GM12872 (cell line): ENCODE measurements at regions not wholly inside any gene's neighbourhood (a gene's known extent, or its start where the extent isn't known, plus 50 kb on each side); places are given as distances from the start of the nearest gene placed in this dataset.
A peak's percentile ranks its signal among the peaks of the same experiment; 100 is the strongest.

Source experiments
- CTCF ChIP-seq: IDR thresholded peaks from 3 replicates; pipeline ENCODE4 v1.5.1; 2011; ENCODE audit warnings: low read depth, mild to moderate bottlenecking, low read length, moderate library complexity; ENCODE audit not compliant: insufficient read depth

- TF ChIP-seq CTCF = no peak
These were observed 113.0 kb downstream of the FAM170A start for GRCh38 chr5:119742311-119742710.

DNA sequence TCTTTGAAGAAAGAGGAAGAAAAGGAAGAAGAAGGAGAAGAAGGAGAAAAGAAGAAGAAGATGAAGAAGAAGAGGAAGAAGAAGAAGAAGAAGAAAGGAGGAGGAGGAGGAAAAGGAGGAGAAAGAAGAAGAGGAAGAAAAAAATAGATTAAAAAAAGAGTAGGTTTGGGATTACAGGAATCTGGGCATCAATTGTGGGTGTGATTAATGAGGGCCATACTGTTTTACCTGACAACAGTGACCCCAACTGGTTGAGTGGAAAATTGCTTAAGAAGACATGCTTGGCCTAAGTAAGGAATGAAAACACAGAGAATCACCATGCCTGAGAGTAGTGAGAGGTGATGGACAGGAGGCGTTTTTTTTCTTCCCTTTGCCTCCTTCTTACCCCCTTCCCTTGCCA, 114.6 kb downstream of the FAM170A start:
- TF ChIP-seq CTCF = peak; percentile 78

DNA sequence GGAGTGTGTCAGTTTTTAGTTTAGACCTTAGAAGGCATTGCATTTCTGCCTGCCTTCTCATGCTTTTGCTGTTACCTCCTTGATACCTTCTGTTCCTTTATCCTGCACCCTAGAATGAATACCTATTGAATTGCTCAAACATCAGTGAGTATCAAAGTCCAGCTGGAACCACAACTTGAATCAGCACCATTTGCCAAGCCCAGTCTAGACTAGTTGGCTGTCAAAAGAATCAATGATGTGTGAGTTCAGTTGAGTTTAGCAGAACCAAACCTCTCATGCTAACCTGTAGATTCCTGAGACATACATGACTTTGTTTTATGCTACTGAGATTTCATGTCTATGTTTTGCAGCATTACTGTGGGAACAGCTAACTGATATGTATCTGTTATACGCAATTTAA, 116.6 kb downstream of the FAM170A start:
- TF ChIP-seq CTCF = no peak

DNA sequence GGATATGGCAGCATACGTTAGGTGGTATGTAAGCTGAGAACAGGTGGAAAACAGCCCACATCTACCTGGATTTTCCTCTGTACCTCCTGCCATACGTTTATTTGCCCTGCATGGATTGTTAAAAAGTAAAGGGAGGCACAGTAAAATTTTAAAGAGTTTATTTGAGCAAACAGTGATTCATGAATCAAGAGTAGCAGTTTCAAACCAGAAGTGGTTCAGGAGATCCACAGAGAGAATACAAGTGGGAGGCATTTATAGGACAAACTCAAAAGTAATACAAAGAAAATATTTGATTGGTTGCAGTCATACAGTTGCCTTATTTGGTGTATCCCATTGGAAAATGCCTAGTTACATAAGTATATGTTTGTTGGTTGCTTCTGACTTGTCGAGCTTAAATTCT, 117.6 kb downstream of the FAM170A start:
- no peak for TF ChIP-seq CTCF

DNA sequence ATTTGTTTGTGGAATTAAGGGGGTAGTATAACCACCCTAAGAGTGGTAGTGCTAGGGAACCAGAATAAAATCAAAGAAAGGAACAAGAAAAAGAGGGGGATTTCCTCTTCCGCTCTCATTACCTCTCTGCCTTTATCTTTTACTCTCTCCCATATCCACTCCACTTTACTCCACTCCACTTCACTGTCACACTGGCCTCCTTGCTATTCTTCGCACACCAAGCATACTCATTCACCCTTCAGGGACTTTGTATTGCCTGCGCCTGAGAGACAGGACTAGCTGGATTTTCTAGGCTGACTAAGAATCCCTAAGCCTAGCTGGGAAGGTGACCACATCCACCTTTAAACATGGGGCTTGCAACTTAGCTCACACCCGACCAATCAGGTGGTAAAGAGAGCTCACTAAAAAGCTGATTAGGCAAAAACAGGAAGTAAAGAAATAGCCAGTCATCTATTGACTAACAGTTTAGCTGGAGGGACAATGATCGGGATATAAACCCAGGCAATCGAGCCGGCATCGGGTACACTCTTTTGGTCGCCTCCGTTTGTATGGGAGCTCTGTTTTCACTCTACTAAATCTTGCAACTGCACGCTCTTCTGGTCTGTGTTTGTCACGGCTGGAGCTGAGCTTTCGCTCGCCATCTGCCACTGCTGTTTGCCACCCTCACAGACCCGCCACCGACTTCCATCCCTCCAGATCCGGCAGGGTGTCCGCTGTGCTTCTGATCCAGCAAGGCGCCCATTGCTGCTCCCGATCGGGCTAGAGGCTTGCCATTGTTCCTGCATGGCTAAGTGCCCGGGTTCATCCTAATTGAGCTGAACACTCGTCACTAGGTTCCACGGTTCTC, 121.8 kb downstream of the FAM170A start:
- no peak for TF ChIP-seq CTCF

DNA sequence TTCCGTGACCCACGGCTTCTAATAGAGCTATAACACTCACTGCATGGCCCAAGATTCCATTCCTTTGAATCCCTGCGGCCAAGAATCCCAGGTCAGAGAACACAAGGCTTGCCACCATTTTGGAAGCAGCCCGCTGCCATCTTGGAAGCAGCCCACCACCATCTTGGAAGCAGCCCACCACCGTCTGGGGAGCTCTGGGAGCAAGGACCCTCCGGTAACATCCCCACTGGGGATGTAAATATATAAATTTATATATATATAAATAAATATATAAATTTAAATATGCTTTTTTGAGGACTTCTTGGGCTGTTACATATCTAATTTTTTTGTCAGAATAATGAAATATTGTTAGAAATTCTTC, 122.4 kb downstream of the FAM170A start:
- no peak for TF ChIP-seq CTCF

DNA sequence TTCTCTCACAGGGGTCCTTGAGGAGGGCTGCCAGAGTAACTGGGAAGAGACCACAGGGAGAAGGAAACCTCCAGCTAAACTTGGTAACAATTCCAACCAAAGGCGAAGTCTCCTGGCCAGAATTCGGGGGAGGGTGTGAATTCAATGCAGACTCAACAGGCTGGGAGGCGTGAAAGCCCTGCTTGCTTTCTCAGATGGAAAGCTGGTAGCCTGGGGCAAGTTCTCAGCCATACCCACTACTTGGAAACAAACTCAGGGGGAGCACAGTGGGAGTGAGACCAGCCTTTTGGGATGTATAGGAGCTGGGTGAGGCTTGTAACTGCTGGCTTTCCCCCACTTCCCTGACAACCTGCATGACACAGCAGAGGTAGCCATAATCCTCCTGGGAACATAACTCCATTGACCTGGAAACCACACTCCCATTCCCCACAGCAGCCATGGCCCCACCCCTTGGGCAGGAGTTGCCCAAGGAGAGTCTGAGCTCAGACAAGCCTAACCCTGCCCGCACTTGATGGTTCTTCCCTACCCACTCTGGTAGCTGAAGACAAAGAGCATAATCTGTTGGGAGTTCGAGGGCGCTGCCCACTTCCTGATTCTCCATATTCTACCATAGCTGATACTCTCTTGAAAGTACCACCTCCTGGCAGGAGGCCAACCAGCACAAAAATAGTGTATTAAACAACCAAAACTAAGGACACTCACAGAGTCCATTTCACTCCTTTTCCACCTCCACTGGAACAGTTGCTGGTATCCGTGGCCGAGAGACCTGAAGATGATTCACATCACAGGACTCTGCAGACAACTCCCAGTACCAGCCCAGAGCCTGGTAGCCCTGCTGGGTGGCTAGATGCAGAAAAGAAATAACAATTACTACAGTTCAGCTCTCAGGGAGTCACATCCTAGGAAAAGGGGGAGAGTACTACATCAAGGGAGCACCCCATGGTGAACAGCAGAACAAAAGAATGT, 123.8 kb downstream of the FAM170A start:
- no peak for TF ChIP-seq CTCF
